Chondrocyte (in vitro differentiated cells): ENCODE measurements at regions not wholly inside any gene's neighbourhood (a gene's known extent, or its start where the extent isn't known, plus 50 kb on each side); places are given as distances from the start of the nearest gene placed in this dataset.

Experiments used
- DNase-seq: peaks from one replicate; pipeline ENCODE4 v3.0.0; 2021; ENCODE audit warnings: mixed read lengths, low spot score
- H3K27ac Mint-ChIP-seq: one replicate; pipeline ENCODE4 v1.8.0; 2021; ENCODE audit warnings: mild to moderate bottlenecking, moderate library complexity, mixed read lengths; ENCODE audit not compliant: unreplicated experiment
- H3K27me3 Mint-ChIP-seq: 2 replicates; pipeline ENCODE4 v1.8.0; 2021; ENCODE audit warnings: low read depth, mixed read lengths
- H3K36me3 Mint-ChIP-seq: 2 replicates; pipeline ENCODE4 v1.8.0; 2021; ENCODE audit warnings: low read depth, mixed read lengths
- H3K4me1 Mint-ChIP-seq: 2 replicates; pipeline ENCODE4 v1.8.0; 2021; ENCODE audit warnings: low read depth, mild to moderate bottlenecking, mixed read lengths
- H3K4me3 Mint-ChIP-seq: one replicate; pipeline ENCODE4 v1.8.0; 2021; ENCODE audit warnings: mild to moderate bottlenecking, moderate library complexity, mixed read lengths; ENCODE audit not compliant: unreplicated experiment
- H3K9me3 Mint-ChIP-seq: 2 replicates; pipeline ENCODE4 v1.8.0; 2021; ENCODE audit warnings: low read depth, mixed read lengths
- TF ChIP-seq, protein P1 (sequence below): fragments of 200-600 bp; sonication (generic); IDR thresholded peaks from 2 replicates; pipeline ENCODE4 v1.5.0; 2021; ENCODE audit warnings: antibody characterized with exemption, mild to moderate bottlenecking, moderate library complexity

DNA sequence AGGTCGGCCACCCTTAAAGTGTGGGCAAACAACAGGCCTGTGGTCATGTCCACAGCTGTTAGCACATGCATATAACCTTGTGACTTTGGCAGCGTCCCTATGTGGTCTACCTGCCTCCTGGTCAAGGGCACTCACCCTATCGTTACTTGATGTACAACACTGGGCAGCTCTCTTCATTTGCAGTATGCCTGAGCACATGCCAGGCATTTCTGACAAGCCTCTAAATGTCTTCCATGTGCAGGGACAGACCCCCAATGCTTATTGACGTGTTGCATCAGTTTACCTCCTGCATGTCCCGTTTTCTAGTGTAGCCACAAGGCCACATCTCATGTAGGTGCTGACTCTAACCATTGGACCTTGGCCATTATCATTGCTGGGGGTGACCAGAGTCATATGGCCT lies 731.7 kb upstream of the MIR17HG start:
- no peaks in the 10 kb centered on the region for H3K36me3 Mint-ChIP-seq
- no peaks in the 10 kb centered on the region for H3K9me3 Mint-ChIP-seq
- TF ChIP-seq, protein P1, sequence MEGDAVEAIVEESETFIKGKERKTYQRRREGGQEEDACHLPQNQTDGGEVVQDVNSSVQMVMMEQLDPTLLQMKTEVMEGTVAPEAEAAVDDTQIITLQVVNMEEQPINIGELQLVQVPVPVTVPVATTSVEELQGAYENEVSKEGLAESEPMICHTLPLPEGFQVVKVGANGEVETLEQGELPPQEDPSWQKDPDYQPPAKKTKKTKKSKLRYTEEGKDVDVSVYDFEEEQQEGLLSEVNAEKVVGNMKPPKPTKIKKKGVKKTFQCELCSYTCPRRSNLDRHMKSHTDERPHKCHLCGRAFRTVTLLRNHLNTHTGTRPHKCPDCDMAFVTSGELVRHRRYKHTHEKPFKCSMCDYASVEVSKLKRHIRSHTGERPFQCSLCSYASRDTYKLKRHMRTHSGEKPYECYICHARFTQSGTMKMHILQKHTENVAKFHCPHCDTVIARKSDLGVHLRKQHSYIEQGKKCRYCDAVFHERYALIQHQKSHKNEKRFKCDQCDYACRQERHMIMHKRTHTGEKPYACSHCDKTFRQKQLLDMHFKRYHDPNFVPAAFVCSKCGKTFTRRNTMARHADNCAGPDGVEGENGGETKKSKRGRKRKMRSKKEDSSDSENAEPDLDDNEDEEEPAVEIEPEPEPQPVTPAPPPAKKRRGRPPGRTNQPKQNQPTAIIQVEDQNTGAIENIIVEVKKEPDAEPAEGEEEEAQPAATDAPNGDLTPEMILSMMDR: no peak
- H3K27ac Mint-ChIP-seq: no peak overlapping the region
- DNase-seq: no peak
- H3K4me1 Mint-ChIP-seq: no peaks in the 10 kb centered on the region
- H3K4me3 Mint-ChIP-seq: no peak overlapping the region
- no peaks in the 10 kb centered on the region for H3K27me3 Mint-ChIP-seq

DNA sequence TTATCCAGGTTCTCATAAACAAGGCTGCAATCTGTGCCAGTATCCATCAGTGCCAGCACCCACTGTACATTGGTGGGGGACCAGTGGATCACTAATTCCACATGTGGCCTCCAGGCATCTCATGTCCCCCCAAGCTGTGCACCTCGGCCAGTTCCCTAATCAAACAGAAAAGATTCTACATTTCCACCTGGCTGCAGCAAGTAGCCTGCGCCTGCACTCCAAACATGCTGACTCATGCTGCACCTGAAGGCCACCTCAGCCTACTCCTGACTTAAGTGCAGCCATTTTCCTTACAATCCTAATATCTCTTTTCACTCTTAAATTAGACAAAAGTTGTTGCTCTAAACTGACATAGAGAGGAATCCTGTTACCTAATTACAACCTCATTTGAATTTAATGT lies 729.4 kb upstream of the MIR17HG start:
- Mint-ChIP-seq H3K36me3 (no peaks in the 10 kb centered on the region), H3K9me3 (no peaks in the 10 kb centered on the region), H3K27me3 (no peaks in the 10 kb centered on the region), H3K27ac (no peak overlapping the region), H3K4me3 (no peak overlapping the region), H3K4me1 (peaks cover 10% of the 10 kb centered on the region)
- DNase-seq: no peak
- TF ChIP-seq, protein P1: no peak

DNA sequence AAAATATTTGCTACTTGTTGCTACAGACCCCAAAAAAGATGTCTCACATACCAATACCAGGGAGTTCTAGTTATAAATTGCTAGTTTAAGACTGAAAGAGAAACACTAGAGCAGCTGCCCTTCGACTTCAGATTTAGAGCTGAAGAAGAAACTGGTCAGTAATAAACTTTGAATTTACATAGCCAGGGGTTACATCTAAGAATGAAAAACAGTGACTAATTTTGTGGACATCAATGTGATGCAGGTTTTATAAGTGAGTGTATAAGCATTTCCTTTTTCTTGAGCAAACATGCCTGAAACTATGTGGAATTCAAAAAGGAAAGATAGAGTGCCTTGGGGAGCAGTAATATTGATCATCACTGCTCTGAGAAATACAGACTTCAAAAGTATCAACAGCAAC lies 724.9 kb upstream of the MIR17HG start:
- H3K4me1 Mint-ChIP-seq: peaks cover 13% of the 10 kb centered on the region
- DNase-seq: no peak
- no peak overlapping the region for H3K4me3 Mint-ChIP-seq
- no peaks in the 10 kb centered on the region for H3K27me3 Mint-ChIP-seq
- no peak overlapping the region for H3K27ac Mint-ChIP-seq
- H3K9me3 Mint-ChIP-seq: no peaks in the 10 kb centered on the region
- TF ChIP-seq, protein P1: no peak
- no peaks in the 10 kb centered on the region for H3K36me3 Mint-ChIP-seq

DNA sequence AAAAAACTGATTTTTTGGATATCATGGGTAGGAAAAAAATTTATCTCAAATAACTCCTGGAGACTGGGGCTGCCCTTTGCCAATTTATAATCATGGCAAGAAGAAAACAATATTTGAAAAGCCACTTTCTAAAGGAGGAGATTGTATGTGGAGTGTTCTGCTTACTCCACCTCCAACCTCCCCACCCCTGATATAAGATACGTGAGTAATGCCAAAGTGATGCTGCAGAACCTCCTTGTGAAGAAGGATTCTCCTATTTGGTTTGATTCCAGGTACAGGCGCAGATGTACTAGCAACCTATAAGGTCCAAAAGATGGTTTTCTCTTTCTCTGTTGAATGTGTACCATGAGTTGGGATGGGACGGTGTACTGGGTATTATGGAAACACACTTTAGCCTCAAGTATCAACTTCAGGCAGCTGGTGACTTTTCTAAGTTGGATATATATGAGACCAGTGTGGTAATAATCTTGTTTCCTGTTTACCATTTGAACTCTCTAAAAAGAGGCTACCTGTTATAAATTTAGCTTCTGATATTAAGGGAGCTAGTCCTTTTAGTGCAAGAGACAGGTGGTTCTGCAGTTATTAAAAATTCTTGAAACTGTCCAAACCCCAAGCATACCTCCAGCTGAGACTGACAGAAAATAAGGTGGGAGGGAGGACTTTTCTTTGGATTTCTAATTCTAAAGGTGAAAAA lies 724.0 kb upstream of the MIR17HG start:
- no peak overlapping the region for H3K4me3 Mint-ChIP-seq
- DNase-seq: no peak
- peaks cover 15% of the 10 kb centered on the region for H3K4me1 Mint-ChIP-seq
- no peaks in the 10 kb centered on the region for H3K9me3 Mint-ChIP-seq
- TF ChIP-seq, protein P1: no peak
- H3K36me3 Mint-ChIP-seq: no peaks in the 10 kb centered on the region
- no peaks in the 10 kb centered on the region for H3K27me3 Mint-ChIP-seq
- no peak overlapping the region for H3K27ac Mint-ChIP-seq

DNA sequence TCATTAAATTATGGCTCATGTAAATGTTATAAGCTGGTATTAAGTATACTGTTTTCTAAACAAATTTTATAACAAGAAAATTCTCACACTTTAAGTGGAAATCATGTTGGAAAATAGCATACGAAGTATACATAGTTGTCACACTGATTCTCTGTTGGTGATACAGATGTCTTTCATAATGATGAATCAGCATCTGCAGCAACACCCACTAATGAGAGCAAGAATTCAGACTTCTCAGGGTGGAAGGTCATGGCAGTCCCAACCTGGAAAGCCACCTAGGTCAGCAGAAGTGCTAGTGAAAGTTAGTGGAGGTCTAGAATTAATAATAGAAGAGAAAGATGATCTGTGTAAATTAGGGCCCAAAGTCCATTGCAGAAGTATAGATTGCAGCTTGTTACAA lies 719.7 kb upstream of the MIR17HG start:
- Mint-ChIP-seq H3K36me3 (no peaks in the 10 kb centered on the region), H3K27ac (no peak overlapping the region), H3K9me3 (no peaks in the 10 kb centered on the region), H3K4me1 (peaks cover 21% of the 10 kb centered on the region), H3K4me3 (no peak overlapping the region), H3K27me3 (no peaks in the 10 kb centered on the region)
- DNase-seq: no peak
- TF ChIP-seq, protein P1: no peak
